Natural killer cell (primary cell): ENCODE measurements at regions not wholly inside any gene's neighbourhood (a gene's known extent, or its start where the extent isn't known, plus 50 kb on each side); places are given as distances from the start of the nearest gene placed in this dataset.
A peak's percentile ranks its signal among the peaks of the same experiment; 100 is the strongest.

ENCODE experiments used
- ATAC-seq, 3 donors: fragments of 150-1000 bp in 2 of 3; fragments of 200-7000 bp in 1 of 3; cut with Tn5 transposase; 1 replicate in 1 of 3; 2 replicates in 2 of 3; pipeline ENCODE4 v1.10.0; 2021; ENCODE audit warnings: mild to moderate bottlenecking in 2 of 3, moderate library complexity in 2 of 3
- DNase-seq, 2 donors: peaks; one replicate each; pipeline versions ENCODE4 v3.0.0 to v3.0.0-alpha.2; 2013 to 2021; ENCODE audit warnings: mixed read lengths in 1 of 2
- H3K27ac ChIP-seq: one replicate; pipeline ENCODE4 v1.5.1; 2013; ENCODE audit warnings: mild to moderate bottlenecking, low read length
- H3K27me3 ChIP-seq: one replicate; pipeline ENCODE4 v1.6.1; 2013; ENCODE audit warnings: low read length; ENCODE audit not compliant: control insufficient read depth, insufficient read depth
- H3K36me3 ChIP-seq: one replicate; pipeline ENCODE4 v1.6.1; 2013; ENCODE audit warnings: low read length; ENCODE audit not compliant: control insufficient read depth, insufficient read depth
- H3K4me1 ChIP-seq: one replicate; pipeline ENCODE4 v1.6.1; 2013; ENCODE audit warnings: low read length; ENCODE audit not compliant: control insufficient read depth, insufficient read depth
- H3K4me3 ChIP-seq: one replicate; pipeline ENCODE4 v1.5.1; 2013; ENCODE audit warnings: low read length
- H3K9me3 ChIP-seq: one replicate; pipeline ENCODE4 v1.6.1; 2013; ENCODE audit warnings: low read length; ENCODE audit not compliant: control insufficient read depth, insufficient read depth
- H3K27ac Mint-ChIP-seq, 2 donors: one replicate each; pipeline ENCODE4 v1.8.0; 2022; ENCODE audit warnings: mild to moderate bottlenecking in 2 of 2, mixed read lengths in 2 of 2, moderate library complexity in 1 of 2
- H3K27me3 Mint-ChIP-seq, 2 donors: one replicate each; pipeline ENCODE4 v1.8.0; 2022; ENCODE audit warnings: low read depth in 2 of 2, mixed read lengths in 2 of 2
- H3K36me3 Mint-ChIP-seq: one replicate; pipeline ENCODE4 v1.8.0; 2022; ENCODE audit warnings: mixed read lengths
- H3K4me1 Mint-ChIP-seq, 2 donors: one replicate each; pipeline ENCODE4 v1.8.0; 2022; ENCODE audit warnings: mixed read lengths in 2 of 2
- H3K4me3 Mint-ChIP-seq: one replicate; pipeline ENCODE4 v1.8.0; 2022; ENCODE audit warnings: mild to moderate bottlenecking, moderate library complexity, mixed read lengths
- H3K9me3 Mint-ChIP-seq, 2 donors: one replicate each; pipeline ENCODE4 v1.8.0; 2022; ENCODE audit warnings: mixed read lengths in 2 of 2
- WGBS: methylation state at CpG from one replicate; pipeline ENCODE4 v1.1.7; 2013; ENCODE audit warnings: missing lambda C conversion rate; ENCODE audit not compliant: insufficient coverage; 5-methylcytosine and 5-hydroxymethylcytosine counted together
- intact Hi-C: fragments of 100-400 bp; cut with micrococcal nuclease; formaldehyde crosslinking; loops from one replicate; pipeline ENCODE4 v1.14.2; 2022
- TF ChIP-seq, protein P1 (sequence below): fragments of 200-600 bp; IDR thresholded peaks from one replicate; pipeline ENCODE4 v1.8.0; 2022; ENCODE audit warnings: antibody characterized with exemption

- no peak overlapping the region for H3K4me3 ChIP-seq
- H3K4me3 Mint-ChIP-seq = no peak overlapping the region
- H3K27ac ChIP-seq = no peak overlapping the region
- 74% methylated on average over 7 of the region's 7 CpGs for WGBS
- DNase-seq (no peak), ATAC-seq (peak in 1 of 3 donors; percentile 22)
- H3K4me1 ChIP-seq = no peaks in the 10 kb centered on the region
- no peaks in the 10 kb centered on the region for H3K4me1 Mint-ChIP-seq
- H3K36me3 ChIP-seq = no peaks in the 10 kb centered on the region
- peaks cover 14 to 31% of the 10 kb centered on the region in 2 donors for H3K27me3 Mint-ChIP-seq
- no peaks in the 10 kb centered on the region for H3K9me3 Mint-ChIP-seq
- no peaks in the 10 kb centered on the region for H3K36me3 Mint-ChIP-seq
- H3K9me3 ChIP-seq = no peaks in the 10 kb centered on the region
- intact Hi-C loops = no loop called here
- no peak overlapping the region for H3K27ac Mint-ChIP-seq
- peaks cover 3% of the 10 kb centered on the region for H3K27me3 ChIP-seq
- TF ChIP-seq, protein P1, sequence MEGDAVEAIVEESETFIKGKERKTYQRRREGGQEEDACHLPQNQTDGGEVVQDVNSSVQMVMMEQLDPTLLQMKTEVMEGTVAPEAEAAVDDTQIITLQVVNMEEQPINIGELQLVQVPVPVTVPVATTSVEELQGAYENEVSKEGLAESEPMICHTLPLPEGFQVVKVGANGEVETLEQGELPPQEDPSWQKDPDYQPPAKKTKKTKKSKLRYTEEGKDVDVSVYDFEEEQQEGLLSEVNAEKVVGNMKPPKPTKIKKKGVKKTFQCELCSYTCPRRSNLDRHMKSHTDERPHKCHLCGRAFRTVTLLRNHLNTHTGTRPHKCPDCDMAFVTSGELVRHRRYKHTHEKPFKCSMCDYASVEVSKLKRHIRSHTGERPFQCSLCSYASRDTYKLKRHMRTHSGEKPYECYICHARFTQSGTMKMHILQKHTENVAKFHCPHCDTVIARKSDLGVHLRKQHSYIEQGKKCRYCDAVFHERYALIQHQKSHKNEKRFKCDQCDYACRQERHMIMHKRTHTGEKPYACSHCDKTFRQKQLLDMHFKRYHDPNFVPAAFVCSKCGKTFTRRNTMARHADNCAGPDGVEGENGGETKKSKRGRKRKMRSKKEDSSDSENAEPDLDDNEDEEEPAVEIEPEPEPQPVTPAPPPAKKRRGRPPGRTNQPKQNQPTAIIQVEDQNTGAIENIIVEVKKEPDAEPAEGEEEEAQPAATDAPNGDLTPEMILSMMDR = no peak
These were observed 411.2 kb downstream of the MATN1 start for GRCh38 chr1:30312226-30312625.

GRCh38 chr1:30311749-30312148, 411.6 kb downstream of the MATN1 start:
- Mint-ChIP-seq H3K27me3 (peaks cover 19 to 36% of the 10 kb centered on the region in 2 donors), H3K36me3 (no peaks in the 10 kb centered on the region)
- WGBS = 83% methylated on average over 1 of the region's 1 CpG

DNA sequence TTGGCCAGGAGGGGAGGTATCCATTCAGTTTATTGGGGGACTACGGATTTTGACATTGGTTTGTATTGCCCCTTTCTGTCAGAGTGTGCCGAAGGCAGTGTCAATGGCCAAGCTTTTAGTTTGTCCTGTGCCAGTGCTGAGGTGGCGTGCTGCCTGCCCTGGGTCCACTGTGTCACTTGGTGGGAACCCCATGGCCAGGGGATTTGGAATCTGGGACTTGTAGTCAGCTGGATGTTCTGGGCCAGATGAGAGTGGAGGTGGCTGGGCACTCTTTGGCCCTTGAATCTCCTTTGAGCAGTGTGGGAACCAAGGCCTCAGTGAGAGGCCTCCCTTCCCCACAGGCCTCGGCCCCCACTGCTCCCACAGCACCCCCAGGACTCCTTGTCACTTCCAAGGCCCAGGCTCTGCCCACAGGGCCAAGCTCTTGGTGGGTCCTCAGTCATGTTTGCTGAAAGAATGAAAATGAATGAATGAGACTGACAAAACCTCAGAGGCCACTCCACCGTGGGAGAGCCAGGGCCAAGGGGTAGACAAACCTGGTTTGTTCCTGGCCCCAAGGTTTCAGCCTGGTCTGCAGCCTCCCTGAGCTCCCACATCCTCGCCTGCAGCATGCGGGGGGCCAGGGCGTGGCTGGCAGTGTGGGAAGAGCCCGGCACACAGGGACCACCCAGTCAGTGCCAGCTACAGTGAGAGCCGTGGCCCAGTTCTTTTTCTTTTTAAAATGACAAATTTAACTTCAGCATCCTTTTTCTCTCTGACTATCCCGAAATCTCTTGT, 412.2 kb downstream of the MATN1 start:
- TF ChIP-seq, protein P1 = no peak
- peaks cover 3% of the 10 kb centered on the region for H3K27me3 ChIP-seq
- H3K4me1 ChIP-seq = no peaks in the 10 kb centered on the region
- WGBS = 81% methylated on average over 9 of the region's 11 CpGs
- no peaks in the 10 kb centered on the region for H3K36me3 ChIP-seq
- H3K27ac Mint-ChIP-seq = no peak overlapping the region
- intact Hi-C loops = no loop called here
- H3K27ac ChIP-seq = no peak overlapping the region
- no peak overlapping the region for H3K4me3 ChIP-seq
- ATAC-seq (no peak), DNase-seq (peak in 1 of 2 donors; percentile 8)
- no peaks in the 10 kb centered on the region for H3K9me3 ChIP-seq
- no peak overlapping the region for H3K4me3 Mint-ChIP-seq
- no peaks in the 10 kb centered on the region for H3K9me3 Mint-ChIP-seq
- no peaks in the 10 kb centered on the region for H3K4me1 Mint-ChIP-seq
- H3K27me3 Mint-ChIP-seq = peaks cover 25 to 42% of the 10 kb centered on the region in 2 donors
- H3K36me3 Mint-ChIP-seq = no peaks in the 10 kb centered on the region

More at GRCh38 chr1:30311749-30312148, 411.6 kb downstream of the MATN1 start:
- no peaks in the 10 kb centered on the region for H3K9me3 ChIP-seq
- no peak overlapping the region for H3K27ac Mint-ChIP-seq
- TF ChIP-seq, protein P1 = no peak
- ATAC-seq (no peak), DNase-seq (no peak)
- no peaks in the 10 kb centered on the region for H3K36me3 ChIP-seq
- H3K27me3 ChIP-seq = peaks cover 3% of the 10 kb centered on the region
- H3K9me3 Mint-ChIP-seq = no peaks in the 10 kb centered on the region
- H3K27ac ChIP-seq = no peak overlapping the region
- no peak overlapping the region for H3K4me3 ChIP-seq
- no peak overlapping the region for H3K4me3 Mint-ChIP-seq
- intact Hi-C loops = no loop called here
- H3K4me1 ChIP-seq = no peaks in the 10 kb centered on the region
- no peaks in the 10 kb centered on the region for H3K4me1 Mint-ChIP-seq

DNA sequence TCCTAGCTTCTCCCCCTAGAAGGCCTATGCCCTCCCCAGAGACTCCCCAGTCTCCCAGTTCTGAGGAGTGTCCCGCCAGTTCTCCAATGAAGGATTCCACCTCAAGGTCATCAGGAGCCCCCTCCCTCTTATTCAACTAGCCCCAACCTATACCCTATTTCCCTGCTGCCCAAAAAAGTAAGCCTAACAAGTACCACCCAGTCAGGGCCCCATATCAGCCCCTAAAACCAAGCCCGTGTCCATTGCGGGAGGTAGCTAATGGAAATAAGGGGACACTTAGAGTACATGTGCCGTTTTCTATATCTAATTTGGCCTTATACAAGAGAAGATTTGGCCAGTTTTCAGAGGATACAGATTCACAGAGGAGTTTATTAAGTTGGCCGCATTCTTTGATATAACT, 416.2 kb downstream of the MATN1 start:
- TF ChIP-seq, protein P1 = no peak
- no peaks in the 10 kb centered on the region for H3K9me3 Mint-ChIP-seq
- peaks cover 29 to 53% of the 10 kb centered on the region in 2 donors for H3K27me3 Mint-ChIP-seq
- H3K4me1 Mint-ChIP-seq = no peaks in the 10 kb centered on the region
- no peaks in the 10 kb centered on the region for H3K36me3 ChIP-seq
- no peaks in the 10 kb centered on the region for H3K4me1 ChIP-seq
- no peaks in the 10 kb centered on the region for H3K36me3 Mint-ChIP-seq
- no peak overlapping the region for H3K4me3 Mint-ChIP-seq
- ATAC-seq (no peak), DNase-seq (no peak)
- no peaks in the 10 kb centered on the region for H3K9me3 ChIP-seq
- no peak overlapping the region for H3K27ac Mint-ChIP-seq
- no peak overlapping the region for H3K4me3 ChIP-seq
- intact Hi-C loops = no loop called here
- H3K27ac ChIP-seq = no peak overlapping the region
- peaks cover 3% of the 10 kb centered on the region for H3K27me3 ChIP-seq
- 94% methylated on average over 5 of the region's 5 CpGs for WGBS
